Loucy (cell line): ENCODE measurements at regions not wholly inside any gene's neighbourhood (a gene's known extent, or its start where the extent isn't known, plus 50 kb on each side); places are given as distances from the start of the nearest gene placed in this dataset.

Source experiments
- EZH2phosphoT487 ChIP-seq: fragments of 200-600 bp; IDR thresholded peaks from 2 replicates; pipeline ENCODE4 v1.6.1; 2018; ENCODE audit warnings: antibody characterized with exemption, mild to moderate bottlenecking, moderate library complexity, borderline replicate concordance
- TF ChIP-seq, protein P1 (sequence below): fragments of 200-600 bp; sonication (generic); conservative IDR thresholded peaks from 2 replicates; pipeline ENCODE4 v1.5.1; 2014; ENCODE audit warnings: mild to moderate bottlenecking, antibody characterized with exemption, low read length

DNA sequence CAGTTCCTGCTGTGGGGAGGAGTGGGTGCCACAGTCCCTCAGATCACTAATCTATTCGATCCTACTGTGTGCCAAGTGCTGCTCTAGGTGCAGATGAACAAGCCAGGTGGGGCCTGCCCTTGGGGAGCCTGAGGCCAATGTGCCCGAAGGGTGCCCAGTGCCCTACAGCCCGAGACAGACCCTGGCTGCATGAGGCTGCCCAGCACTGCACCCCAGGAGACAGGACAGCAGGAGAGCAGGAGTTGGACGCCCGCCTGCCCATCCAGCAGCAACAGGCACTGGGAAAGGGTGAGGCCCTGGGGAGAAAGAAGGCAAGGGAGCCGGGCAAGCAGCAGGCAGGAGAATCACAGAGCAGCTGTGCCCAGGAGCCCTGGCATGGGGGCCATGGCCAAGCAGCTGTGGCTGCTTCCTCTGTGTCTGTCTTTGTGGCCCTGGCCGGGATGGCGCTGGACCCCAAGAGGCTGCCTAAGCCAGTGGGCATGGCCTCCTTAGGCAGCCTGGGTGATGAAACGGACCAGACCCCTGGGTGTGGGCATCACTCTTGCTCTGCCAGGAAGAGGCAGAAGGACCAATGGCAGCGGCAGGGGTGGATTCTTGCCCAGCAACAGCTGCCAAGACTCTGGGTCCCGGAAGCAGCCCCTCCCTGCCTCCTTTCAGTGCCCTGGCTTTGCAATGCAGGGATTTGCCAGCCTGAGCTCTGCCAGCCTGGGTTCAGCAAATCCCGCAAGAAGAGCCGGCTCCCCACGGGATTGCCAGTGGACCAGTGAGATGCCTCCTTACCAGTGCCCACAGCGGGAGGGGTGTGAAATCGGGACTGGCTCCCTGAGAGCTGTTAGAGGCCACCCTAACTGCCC lies 179.6 kb upstream of the TNRC6C start:
- TF ChIP-seq, protein P1, sequence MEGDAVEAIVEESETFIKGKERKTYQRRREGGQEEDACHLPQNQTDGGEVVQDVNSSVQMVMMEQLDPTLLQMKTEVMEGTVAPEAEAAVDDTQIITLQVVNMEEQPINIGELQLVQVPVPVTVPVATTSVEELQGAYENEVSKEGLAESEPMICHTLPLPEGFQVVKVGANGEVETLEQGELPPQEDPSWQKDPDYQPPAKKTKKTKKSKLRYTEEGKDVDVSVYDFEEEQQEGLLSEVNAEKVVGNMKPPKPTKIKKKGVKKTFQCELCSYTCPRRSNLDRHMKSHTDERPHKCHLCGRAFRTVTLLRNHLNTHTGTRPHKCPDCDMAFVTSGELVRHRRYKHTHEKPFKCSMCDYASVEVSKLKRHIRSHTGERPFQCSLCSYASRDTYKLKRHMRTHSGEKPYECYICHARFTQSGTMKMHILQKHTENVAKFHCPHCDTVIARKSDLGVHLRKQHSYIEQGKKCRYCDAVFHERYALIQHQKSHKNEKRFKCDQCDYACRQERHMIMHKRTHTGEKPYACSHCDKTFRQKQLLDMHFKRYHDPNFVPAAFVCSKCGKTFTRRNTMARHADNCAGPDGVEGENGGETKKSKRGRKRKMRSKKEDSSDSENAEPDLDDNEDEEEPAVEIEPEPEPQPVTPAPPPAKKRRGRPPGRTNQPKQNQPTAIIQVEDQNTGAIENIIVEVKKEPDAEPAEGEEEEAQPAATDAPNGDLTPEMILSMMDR = no peak
- TF ChIP-seq EZH2phosphoT487 = no peak
